H9 (cell line): ENCODE measurements at regions not wholly inside any gene's neighbourhood (a gene's known extent, or its start where the extent isn't known, plus 50 kb on each side); places are given as distances from the start of the nearest gene placed in this dataset.

ENCODE experiments used
- DNase-seq: peaks from one replicate; pipeline ENCODE4 v3.0.0-alpha.2; 2017
- H2AFZ ChIP-seq: one replicate; pipeline ENCODE4 v1.6.1; 2013; ENCODE audit warnings: mild to moderate bottlenecking, low read length, control low read depth, moderate library complexity
- H2AK5ac ChIP-seq: 2 replicates; pipeline ENCODE4 v1.6.1; 2013; ENCODE audit warnings: low read length, control low read depth, mixed read lengths; ENCODE audit not compliant: insufficient read length
- H2BK120ac ChIP-seq: one replicate; pipeline ENCODE4 v1.6.1; 2013; ENCODE audit warnings: low read depth, mild to moderate bottlenecking, low read length, control low read depth, inconsistent platforms; ENCODE audit not compliant: poor library complexity, severe bottlenecking
- H2BK12ac ChIP-seq: 2 replicates; pipeline ENCODE4 v1.6.1; 2013; ENCODE audit warnings: low read length, control low read depth, mixed read lengths, low read depth; ENCODE audit not compliant: insufficient read length
- H2BK15ac ChIP-seq: 2 replicates; pipeline ENCODE4 v1.6.1; 2013; ENCODE audit warnings: low read depth, low read length, control low read depth
- H2BK20ac ChIP-seq: one replicate; pipeline ENCODE4 v1.6.1; 2013; ENCODE audit warnings: low read depth, mild to moderate bottlenecking, low read length, control low read depth, inconsistent platforms; ENCODE audit not compliant: poor library complexity, severe bottlenecking
- H2BK5ac ChIP-seq: 2 replicates; pipeline ENCODE4 v1.6.1; 2013; ENCODE audit warnings: low read length, control low read depth, mixed read lengths; ENCODE audit not compliant: insufficient read length
- H3K14ac ChIP-seq: 2 replicates; pipeline ENCODE4 v1.6.1; 2013; ENCODE audit warnings: low read length, control low read depth; ENCODE audit not compliant: insufficient read depth
- H3K18ac ChIP-seq: 2 replicates; pipeline ENCODE4 v1.6.1; 2013; ENCODE audit warnings: low read depth, mild to moderate bottlenecking, mixed read lengths, low read length, control low read depth; ENCODE audit not compliant: insufficient read length
- H3K23ac ChIP-seq: 2 replicates; pipeline ENCODE4 v1.6.1; 2013; ENCODE audit warnings: low read length, control low read depth, mixed read lengths, low read depth; ENCODE audit not compliant: insufficient read length
- H3K23me2 ChIP-seq: 2 replicates; pipeline ENCODE4 v1.6.1; 2013; ENCODE audit warnings: low read depth, mild to moderate bottlenecking, mixed read lengths, low read length, control low read depth; ENCODE audit not compliant: insufficient read length, poor library complexity, severe bottlenecking
- H3K27ac ChIP-seq: 2 replicates; pipeline ENCODE4 v1.5.1; 2013; ENCODE audit warnings: low read length, control low read depth, mixed read lengths, low read depth; ENCODE audit not compliant: insufficient read length
- H3K27me3 ChIP-seq: 2 replicates; pipeline ENCODE4 v1.6.1; 2013; ENCODE audit warnings: low read length, control low read depth, inconsistent platforms; ENCODE audit not compliant: insufficient read depth
- H3K4ac ChIP-seq: 2 replicates; pipeline ENCODE4 v1.6.1; 2013; ENCODE audit warnings: low read depth, mild to moderate bottlenecking, control low read depth, inconsistent platforms, low read length, moderate library complexity
- H3K4me1 ChIP-seq: 2 replicates; pipeline ENCODE4 v1.6.1; 2013; ENCODE audit warnings: low read length, control low read depth, inconsistent platforms; ENCODE audit not compliant: insufficient read depth
- H3K4me2 ChIP-seq: 2 replicates; pipeline ENCODE4 v1.6.1; 2013; ENCODE audit warnings: low read length, control low read depth, mixed read lengths; ENCODE audit not compliant: insufficient read length, insufficient read depth
- H3K56ac ChIP-seq: 2 replicates; pipeline ENCODE4 v1.6.1; 2013; ENCODE audit warnings: low read depth, mild to moderate bottlenecking, mixed read lengths, low read length, control low read depth; ENCODE audit not compliant: insufficient read length
- H3K79me1 ChIP-seq: 2 replicates; pipeline ENCODE4 v1.6.1; 2013; ENCODE audit warnings: low read depth, mild to moderate bottlenecking, moderate library complexity, low read length, control low read depth, inconsistent platforms; ENCODE audit not compliant: insufficient read depth, poor library complexity, severe bottlenecking
- H3K79me2 ChIP-seq: 2 replicates; pipeline ENCODE4 v1.6.1; 2013; ENCODE audit warnings: low read length, control low read depth, inconsistent platforms; ENCODE audit not compliant: insufficient read depth
- H3K9ac ChIP-seq: 2 replicates; pipeline ENCODE4 v1.6.1; 2013; ENCODE audit warnings: low read length, control low read depth, mixed read lengths; ENCODE audit not compliant: insufficient read length; ENCODE audit errors: extremely low read depth
- H3K9me3 ChIP-seq: one replicate; pipeline ENCODE4 v1.6.1; 2013; ENCODE audit warnings: low read depth, low read length, inconsistent platforms; ENCODE audit not compliant: control insufficient read depth
- H3T11ph ChIP-seq: one replicate; pipeline ENCODE4 v1.6.1; 2013; ENCODE audit warnings: mild to moderate bottlenecking, low read length, control low read depth, inconsistent platforms
- H4K20me1 ChIP-seq: one replicate; pipeline ENCODE4 v1.6.1; 2013; ENCODE audit not compliant: control insufficient read depth, insufficient read length, insufficient read depth
- H4K5ac ChIP-seq: 2 replicates; pipeline ENCODE4 v1.6.1; 2013; ENCODE audit warnings: low read depth, mild to moderate bottlenecking, mixed read lengths, low read length, control low read depth; ENCODE audit not compliant: insufficient read length
- H4K8ac ChIP-seq: replicated peaks from 2 replicates; pipeline ENCODE4 v1.6.1; 2013; ENCODE audit warnings: low read length, control low read depth, mixed read lengths, low read depth; ENCODE audit not compliant: insufficient read length
- H4K91ac ChIP-seq: 2 replicates; pipeline ENCODE4 v1.6.1; 2013; ENCODE audit warnings: low read depth, mild to moderate bottlenecking, moderate library complexity, mixed read lengths, low read length, control low read depth; ENCODE audit not compliant: insufficient read length
- H3K27ac Mint-ChIP-seq, 3 experiments: 2 replicates in 2 of 3; 3 replicates in 1 of 3; pipeline ENCODE4 v1.8.0; 2020 to 2021; ENCODE audit warnings: mixed read lengths in 3 of 3, mild to moderate bottlenecking in 1 of 3, moderate library complexity in 1 of 3
- H3K27me3 Mint-ChIP-seq: 2 replicates; pipeline ENCODE4 v1.8.0; 2021; ENCODE audit warnings: low read depth, mild to moderate bottlenecking, moderate library complexity, mixed read lengths
- H3K36me3 Mint-ChIP-seq, 3 experiments: 2 replicates in 2 of 3; 3 replicates in 1 of 3; pipeline ENCODE4 v1.8.0; 2020 to 2021; ENCODE audit warnings: low read depth in 3 of 3, mixed read lengths in 3 of 3; ENCODE audit not compliant: insufficient read depth in 1 of 3
- H3K4me1 Mint-ChIP-seq, 2 experiments: 2 replicates each; pipeline ENCODE4 v1.8.0; 2020; ENCODE audit warnings: mixed read lengths in 2 of 2
- H3K4me3 Mint-ChIP-seq, 2 experiments: 2 replicates in 1 of 2; 3 replicates in 1 of 2; pipeline ENCODE4 v1.8.0; 2020 to 2021; ENCODE audit warnings: mild to moderate bottlenecking in 2 of 2, mixed read lengths in 2 of 2, moderate library complexity in 1 of 2
- H3K9me3 Mint-ChIP-seq, 2 experiments: 2 replicates in 1 of 2; 3 replicates in 1 of 2; pipeline ENCODE4 v1.8.0; 2020; ENCODE audit warnings: mild to moderate bottlenecking in 2 of 2, mixed read lengths in 2 of 2, moderate library complexity in 1 of 2
- CTCF ChIP-seq: fragments of 200-600 bp; sonication (generic); conservative IDR thresholded peaks from 3 replicates; pipeline ENCODE4 v1.8.0; 2021; ENCODE audit warnings: antibody characterized with exemption, mild to moderate bottlenecking
- WGBS: extraction: QIAGEN DNeasy Blood & Tissue Kit; methylation state at CpG from one replicate; pipeline ENCODE4 v1.1.7; 2013; ENCODE audit warnings: missing lambda C conversion rate, low lambda C conversion rate, mixed read lengths; ENCODE audit not compliant: insufficient read length; ENCODE audit errors: extremely low coverage; 5-methylcytosine and 5-hydroxymethylcytosine counted together

GRCh38 chr4:130668859-130669258 is 1572.9 kb downstream of the C4orf33 start:
- Histone ChIP-seq H3K56ac (no peak overlapping the region), H2BK12ac (no peak overlapping the region), H3K14ac (no peak overlapping the region), H2BK120ac (no peak overlapping the region), H2AFZ (no peak overlapping the region), H3T11ph (no peak overlapping the region), H3K23ac (no peak overlapping the region), H3K18ac (no peak overlapping the region), H3K4ac (no peak overlapping the region), H2BK5ac (no peak overlapping the region), H4K5ac (no peak overlapping the region), H2BK15ac (no peak overlapping the region), H3K9ac (no peak overlapping the region), H4K20me1 (no peaks in the 10 kb centered on the region), H2AK5ac (no peak overlapping the region), H2BK20ac (no peak overlapping the region), H3K9me3 (no peaks in the 10 kb centered on the region), H3K4me2 (no peak overlapping the region), H3K27me3 (no peaks in the 10 kb centered on the region), H4K91ac (no peak overlapping the region), H3K4me1 (no peaks in the 10 kb centered on the region), H4K8ac (no peak overlapping the region), H3K79me1 (no peaks in the 10 kb centered on the region), H3K23me2 (no peaks in the 10 kb centered on the region), H3K27ac (no peak overlapping the region), H3K79me2 (no peaks in the 10 kb centered on the region)
- Mint-ChIP-seq H3K36me3 (no peaks in the 10 kb centered on the region), H3K9me3 (no peaks in the 10 kb centered on the region; a peak in 1 of 5 replicates), H3K27me3 (no peaks in the 10 kb centered on the region), H3K4me1 (peaks cover 6 to 9% of the 10 kb centered on the region in 2 experiments), H3K4me3 (no peak overlapping the region), H3K27ac (no peak overlapping the region)
- DNase-seq: no peak
- no CpG with 5 or more reads among the region's 3 CpGs for WGBS
- TF ChIP-seq CTCF: no peak
